ENCODE measurements at regions not wholly inside any gene's neighbourhood (a gene's known extent, or its start where the extent isn't known, plus 50 kb on each side); places are given as distances from the start of the nearest gene placed in this dataset.

- no peaks in the 10 kb centered on the region for H3K9me3 ChIP-seq (ENCODE audit: control insufficient read depth in 2 of 2, low read length in 2 of 2)
- no peaks in the 10 kb centered on the region for H3K4me1 ChIP-seq (ENCODE audit: control insufficient read depth, insufficient read depth, low read length, poor library complexity, severe bottlenecking)
- no peak overlapping the region for H3K27ac ChIP-seq (ENCODE audit: insufficient read depth, low read length, poor library complexity, severe bottlenecking)
- H3K9me3 Mint-ChIP-seq: peaks cover 2 to 16% (median 3%) of the 10 kb centered on the region in 7 donors
- ATAC-seq (ENCODE audit: low read depth in 2 of 2) (no peak), DNase-seq (no peak)
- no peak overlapping the region for H3K4me3 ChIP-seq (ENCODE audit: low read depth, low read length)
- no peaks in the 10 kb centered on the region for H3K36me3 ChIP-seq (ENCODE audit: control insufficient read depth, insufficient read depth, low read length)
- no peak overlapping the region for H3K27ac Mint-ChIP-seq
- no peaks in the 10 kb centered on the region for H3K27me3 ChIP-seq (ENCODE audit: control insufficient read depth, insufficient read depth, low read length)
- H3K27me3 Mint-ChIP-seq: no peaks in the 10 kb centered on the region
- H3K36me3 Mint-ChIP-seq: no peaks in the 10 kb centered on the region
- H3K4me3 Mint-ChIP-seq: no peak overlapping the region
- H3K4me1 Mint-ChIP-seq: no peaks in the 10 kb centered on the region
Observed at GRCh38 chr5:125302577-125302976, 556.1 kb upstream of the ZNF608 start.

GRCh38 chr5:125306741-125307140 is 560.3 kb upstream of the ZNF608 start:
- H3K27ac Mint-ChIP-seq: no peak overlapping the region
- Histone ChIP-seq H3K4me1 (ENCODE audit: control insufficient read depth, insufficient read depth, low read length, poor library complexity, severe bottlenecking) (no peaks in the 10 kb centered on the region), H3K36me3 (ENCODE audit: control insufficient read depth, insufficient read depth, low read length) (no peaks in the 10 kb centered on the region), H3K27ac (ENCODE audit: insufficient read depth, low read length, poor library complexity, severe bottlenecking) (no peak overlapping the region), H3K4me3 (ENCODE audit: low read depth, low read length) (no peak overlapping the region), H3K9me3 (ENCODE audit: control insufficient read depth in 2 of 2, low read length in 2 of 2) (no peaks in the 10 kb centered on the region), H3K27me3 (ENCODE audit: control insufficient read depth, insufficient read depth, low read length) (no peaks in the 10 kb centered on the region)
- H3K4me3 Mint-ChIP-seq: no peak overlapping the region
- no peaks in the 10 kb centered on the region for H3K27me3 Mint-ChIP-seq
- DNase-seq (no peak), ATAC-seq (ENCODE audit: low read depth in 2 of 2) (no peak)
- H3K4me1 Mint-ChIP-seq: no peaks in the 10 kb centered on the region
- H3K36me3 Mint-ChIP-seq: no peaks in the 10 kb centered on the region
- peaks cover 2 to 29% (median 12%) of the 10 kb centered on the region in 7 donors for H3K9me3 Mint-ChIP-seq

GRCh38 chr5:125310749-125311148 is 564.3 kb upstream of the ZNF608 start:
- H3K4me3 Mint-ChIP-seq: no peak overlapping the region
- no peaks in the 10 kb centered on the region for H3K36me3 ChIP-seq (ENCODE audit: control insufficient read depth, insufficient read depth, low read length)
- DNase-seq (no peak), ATAC-seq (ENCODE audit: low read depth in 2 of 2) (no peak)
- H3K4me1 Mint-ChIP-seq: no peaks in the 10 kb centered on the region
- no peaks in the 10 kb centered on the region for H3K27me3 Mint-ChIP-seq
- no peak overlapping the region for H3K27ac ChIP-seq (ENCODE audit: insufficient read depth, low read length, poor library complexity, severe bottlenecking)
- no peaks in the 10 kb centered on the region for H3K4me1 ChIP-seq (ENCODE audit: control insufficient read depth, insufficient read depth, low read length, poor library complexity, severe bottlenecking)
- H3K27me3 ChIP-seq (ENCODE audit: control insufficient read depth, insufficient read depth, low read length): no peaks in the 10 kb centered on the region
- H3K9me3 Mint-ChIP-seq: peaks cover 2 to 32% (median 17%) of the 10 kb centered on the region in 7 donors
- no peaks in the 10 kb centered on the region for H3K36me3 Mint-ChIP-seq
- no peaks in the 10 kb centered on the region for H3K9me3 ChIP-seq (ENCODE audit: control insufficient read depth in 2 of 2, low read length in 2 of 2)
- H3K4me3 ChIP-seq (ENCODE audit: low read depth, low read length): no peak overlapping the region
- H3K27ac Mint-ChIP-seq: no peak overlapping the region

GRCh38 chr5:125311743-125312142 is 565.3 kb upstream of the ZNF608 start:
- H3K9me3 ChIP-seq (ENCODE audit: control insufficient read depth in 2 of 2, low read length in 2 of 2): no peaks in the 10 kb centered on the region
- no peak overlapping the region for H3K4me3 Mint-ChIP-seq
- H3K36me3 Mint-ChIP-seq: no peaks in the 10 kb centered on the region
- no peaks in the 10 kb centered on the region for H3K27me3 ChIP-seq (ENCODE audit: control insufficient read depth, insufficient read depth, low read length)
- H3K4me3 ChIP-seq (ENCODE audit: low read depth, low read length): no peak overlapping the region
- no peaks in the 10 kb centered on the region for H3K4me1 ChIP-seq (ENCODE audit: control insufficient read depth, insufficient read depth, low read length, poor library complexity, severe bottlenecking)
- H3K9me3 Mint-ChIP-seq: peaks cover 2 to 28% (median 14%) of the 10 kb centered on the region in 7 donors
- no peak for DNase-seq
- no peaks in the 10 kb centered on the region for H3K27me3 Mint-ChIP-seq
- no peaks in the 10 kb centered on the region for H3K4me1 Mint-ChIP-seq
- ATAC-seq (ENCODE audit: low read depth in 2 of 2): no peak
- no peak overlapping the region for H3K27ac ChIP-seq (ENCODE audit: insufficient read depth, low read length, poor library complexity, severe bottlenecking)
- no peaks in the 10 kb centered on the region for H3K36me3 ChIP-seq (ENCODE audit: control insufficient read depth, insufficient read depth, low read length)
- H3K27ac Mint-ChIP-seq: no peak overlapping the region

- ATAC-seq (ENCODE audit: low read depth in 2 of 2): no peak
- Mint-ChIP-seq H3K27ac (no peak overlapping the region), H3K36me3 (no peaks in the 10 kb centered on the region), H3K4me3 (no peak overlapping the region), H3K27me3 (no peaks in the 10 kb centered on the region), H3K9me3 (peaks cover 2 to 19% (median 4%) of the 10 kb centered on the region in 7 donors), H3K4me1 (no peaks in the 10 kb centered on the region)
- Histone ChIP-seq H3K4me1 (ENCODE audit: control insufficient read depth, insufficient read depth, low read length, poor library complexity, severe bottlenecking) (no peaks in the 10 kb centered on the region), H3K4me3 (ENCODE audit: low read depth, low read length) (no peak overlapping the region), H3K27ac (ENCODE audit: insufficient read depth, low read length, poor library complexity, severe bottlenecking) (no peak overlapping the region), H3K27me3 (ENCODE audit: control insufficient read depth, insufficient read depth, low read length) (no peaks in the 10 kb centered on the region), H3K9me3 (ENCODE audit: control insufficient read depth in 2 of 2, low read length in 2 of 2) (no peaks in the 10 kb centered on the region), H3K36me3 (ENCODE audit: control insufficient read depth, insufficient read depth, low read length) (no peaks in the 10 kb centered on the region)
- no peak for DNase-seq
Observed at GRCh38 chr5:125313555-125313954, 567.1 kb upstream of the ZNF608 start.

- no peaks in the 10 kb centered on the region for H3K27me3 ChIP-seq (ENCODE audit: control insufficient read depth, insufficient read depth, low read length)
- Mint-ChIP-seq H3K4me1 (no peaks in the 10 kb centered on the region), H3K27me3 (no peaks in the 10 kb centered on the region), H3K27ac (no peak overlapping the region), H3K4me3 (no peak overlapping the region), H3K9me3 (peaks cover 0 to 17% (median 9%) of the 10 kb centered on the region in 7 donors), H3K36me3 (no peaks in the 10 kb centered on the region)
- ATAC-seq (ENCODE audit: low read depth in 2 of 2) (no peak), DNase-seq (no peak)
- H3K36me3 ChIP-seq (ENCODE audit: control insufficient read depth, insufficient read depth, low read length): no peaks in the 10 kb centered on the region
- no peak overlapping the region for H3K27ac ChIP-seq (ENCODE audit: insufficient read depth, low read length, poor library complexity, severe bottlenecking)
- H3K9me3 ChIP-seq (ENCODE audit: control insufficient read depth in 2 of 2, low read length in 2 of 2): no peaks in the 10 kb centered on the region
- H3K4me3 ChIP-seq (ENCODE audit: low read depth, low read length): no peak overlapping the region
- no peaks in the 10 kb centered on the region for H3K4me1 ChIP-seq (ENCODE audit: control insufficient read depth, insufficient read depth, low read length, poor library complexity, severe bottlenecking)
Observed at GRCh38 chr5:125315306-125315705, 568.9 kb upstream of the ZNF608 start.

GRCh38 chr5:125316391-125316790 is 570.0 kb upstream of the ZNF608 start:
- H3K27ac ChIP-seq (ENCODE audit: insufficient read depth, low read length, poor library complexity, severe bottlenecking): no peak overlapping the region
- H3K27me3 ChIP-seq (ENCODE audit: control insufficient read depth, insufficient read depth, low read length): no peaks in the 10 kb centered on the region
- no peaks in the 10 kb centered on the region for H3K36me3 ChIP-seq (ENCODE audit: control insufficient read depth, insufficient read depth, low read length)
- peaks cover 0 to 17% (median 9%) of the 10 kb centered on the region in 7 donors for H3K9me3 Mint-ChIP-seq
- no peaks in the 10 kb centered on the region for H3K27me3 Mint-ChIP-seq
- no peak overlapping the region for H3K27ac Mint-ChIP-seq
- no peaks in the 10 kb centered on the region for H3K4me1 ChIP-seq (ENCODE audit: control insufficient read depth, insufficient read depth, low read length, poor library complexity, severe bottlenecking)
- H3K4me1 Mint-ChIP-seq: no peaks in the 10 kb centered on the region
- no peaks in the 10 kb centered on the region for H3K36me3 Mint-ChIP-seq
- DNase-seq (no peak), ATAC-seq (ENCODE audit: low read depth in 2 of 2) (no peak)
- H3K4me3 ChIP-seq (ENCODE audit: low read depth, low read length): no peak overlapping the region
- no peak overlapping the region for H3K4me3 Mint-ChIP-seq
- H3K9me3 ChIP-seq (ENCODE audit: control insufficient read depth in 2 of 2, low read length in 2 of 2): peaks cover 0 to 1% of the 10 kb centered on the region in 2 experiments

GRCh38 chr5:125316915-125317535 is 570.6 kb upstream of the ZNF608 start:
- Histone ChIP-seq H3K4me3 (ENCODE audit: low read depth, low read length) (no peak overlapping the region), H3K27ac (ENCODE audit: insufficient read depth, low read length, poor library complexity, severe bottlenecking) (no peak overlapping the region), H3K36me3 (ENCODE audit: control insufficient read depth, insufficient read depth, low read length) (no peaks in the 10 kb centered on the region), H3K4me1 (ENCODE audit: control insufficient read depth, insufficient read depth, low read length, poor library complexity, severe bottlenecking) (no peaks in the 10 kb centered on the region), H3K27me3 (ENCODE audit: control insufficient read depth, insufficient read depth, low read length) (no peaks in the 10 kb centered on the region), H3K9me3 (ENCODE audit: control insufficient read depth in 2 of 2, low read length in 2 of 2) (peaks cover 0 to 1% of the 10 kb centered on the region in 2 experiments)
- Mint-ChIP-seq H3K27ac (no peak overlapping the region), H3K36me3 (no peaks in the 10 kb centered on the region), H3K27me3 (no peaks in the 10 kb centered on the region), H3K4me1 (no peaks in the 10 kb centered on the region), H3K4me3 (no peak overlapping the region), H3K9me3 (peaks cover 0 to 19% (median 11%) of the 10 kb centered on the region in 7 donors)
- ATAC-seq (ENCODE audit: low read depth in 2 of 2) (no peak), DNase-seq (no peak)
